Karpas-422 (cell line): ENCODE measurements at regions not wholly inside any gene's neighbourhood (a gene's known extent, or its start where the extent isn't known, plus 50 kb on each side); places are given as distances from the start of the nearest gene placed in this dataset.

Experiments used
- DNase-seq: peaks from one replicate; pipeline ENCODE4 v3.0.0-alpha.2; 2015
- H2AFZ ChIP-seq: fragments of 200-600 bp; sonication (generic); 2 replicates; pipeline ENCODE4 v1.6.1; 2014; ENCODE audit warnings: antibody characterized with exemption, low read length, mixed read lengths
- H3K27ac ChIP-seq: fragments of 200-600 bp; sonication (generic); 2 replicates; pipeline ENCODE4 v1.5.1; 2014; ENCODE audit warnings: mild to moderate bottlenecking, low read length, moderate library complexity
- H3K27me3 ChIP-seq: fragments of 200-600 bp; sonication (generic); 2 replicates; pipeline ENCODE4 v1.6.1; 2014; ENCODE audit warnings: low read length, mixed read lengths
- H3K36me3 ChIP-seq: fragments of 200-600 bp; sonication (generic); 2 replicates; pipeline ENCODE4 v1.6.1; 2014; ENCODE audit warnings: low read length, mixed read lengths; ENCODE audit not compliant: insufficient read depth
- H3K4me1 ChIP-seq: fragments of 200-600 bp; sonication (generic); 2 replicates; pipeline ENCODE4 v1.6.1; 2014; ENCODE audit warnings: mild to moderate bottlenecking, low read length, mixed read lengths
- H3K4me2 ChIP-seq: fragments of 200-600 bp; sonication (generic); 2 replicates; pipeline ENCODE4 v1.6.1; 2014; ENCODE audit warnings: low read length, low read depth, mild to moderate bottlenecking; ENCODE audit not compliant: poor library complexity, severe bottlenecking
- H3K4me3 ChIP-seq: fragments of 200-600 bp; sonication (generic); 2 replicates; pipeline ENCODE4 v1.5.1; 2014; ENCODE audit warnings: mild to moderate bottlenecking, antibody characterized with exemption, low read length, mixed read lengths
- H3K79me2 ChIP-seq: fragments of 200-600 bp; sonication (generic); 2 replicates; pipeline ENCODE4 v1.6.1; 2014; ENCODE audit warnings: mild to moderate bottlenecking, low read length, mixed read lengths
- H3K9ac ChIP-seq: fragments of 200-600 bp; sonication (generic); 2 replicates; pipeline ENCODE4 v1.6.0; 2014; ENCODE audit warnings: low read length
- H3K9me2 ChIP-seq: fragments of 200-600 bp; sonication (generic), shearing (Covaris generic); replicated peaks from 2 replicates; pipeline ENCODE4 v1.6.0; 2014; ENCODE audit warnings: mild to moderate bottlenecking, low read length, moderate library complexity; ENCODE audit not compliant: insufficient read depth
- H3K9me3 ChIP-seq: fragments of 300-700, 200-600 bp; sonication (generic); 2 replicates; pipeline ENCODE4 v1.6.1; 2014; ENCODE audit warnings: low read length, mixed read lengths
- H4K20me1 ChIP-seq: fragments of 200-600 bp; sonication (generic); 2 replicates; pipeline ENCODE4 v1.6.1; 2014; ENCODE audit warnings: mild to moderate bottlenecking, antibody characterized with exemption, low read length, low read depth; ENCODE audit not compliant: insufficient read depth

GRCh38 chr13:33366469-33367062 lies 81.0 kb upstream of the STARD13 start:
- Histone ChIP-seq H3K79me2 (no peaks in the 10 kb centered on the region), H3K4me3 (no peak overlapping the region), H3K36me3 (no peaks in the 10 kb centered on the region), H3K9me2 (no peaks in the 10 kb centered on the region), H3K27ac (no peak overlapping the region), H3K4me1 (peaks cover 12% of the 10 kb centered on the region), H4K20me1 (no peaks in the 10 kb centered on the region), H3K27me3 (no peaks in the 10 kb centered on the region), H3K9me3 (no peaks in the 10 kb centered on the region), H3K4me2 (no peak overlapping the region), H3K9ac (no peak overlapping the region), H2AFZ (no peak overlapping the region)
- no peak for DNase-seq

GRCh38 chr13:33367171-33367895 lies 81.8 kb upstream of the STARD13 start:
- no peak for DNase-seq
- H3K27me3 ChIP-seq, result no peaks in the 10 kb centered on the region
- H3K79me2 ChIP-seq, result no peaks in the 10 kb centered on the region
- no peak overlapping the region for H3K4me3 ChIP-seq
- H3K27ac ChIP-seq, result no peak overlapping the region
- H4K20me1 ChIP-seq, result no peaks in the 10 kb centered on the region
- H3K36me3 ChIP-seq, result no peaks in the 10 kb centered on the region
- no peak overlapping the region for H3K9ac ChIP-seq
- peak overlapping the region; percentile 30 for H3K4me2 ChIP-seq
- peaks cover 12% of the 10 kb centered on the region for H3K4me1 ChIP-seq
- no peak overlapping the region for H2AFZ ChIP-seq
- no peaks in the 10 kb centered on the region for H3K9me3 ChIP-seq
- H3K9me2 ChIP-seq, result no peaks in the 10 kb centered on the region

GRCh38 chr13:33367926-33368325 lies 82.4 kb upstream of the STARD13 start:
- no peaks in the 10 kb centered on the region for H3K36me3 ChIP-seq
- no peak overlapping the region for H3K9ac ChIP-seq
- H3K27me3 ChIP-seq, result no peaks in the 10 kb centered on the region
- no peaks in the 10 kb centered on the region for H3K9me2 ChIP-seq
- no peak overlapping the region for H3K4me3 ChIP-seq
- peak overlapping the region; percentile 30 for H3K4me2 ChIP-seq
- H2AFZ ChIP-seq, result no peak overlapping the region
- H3K4me1 ChIP-seq, result peaks cover 12% of the 10 kb centered on the region
- H3K27ac ChIP-seq, result no peak overlapping the region
- no peaks in the 10 kb centered on the region for H3K9me3 ChIP-seq
- no peaks in the 10 kb centered on the region for H3K79me2 ChIP-seq
- no peaks in the 10 kb centered on the region for H4K20me1 ChIP-seq
- no peak for DNase-seq

DNA sequence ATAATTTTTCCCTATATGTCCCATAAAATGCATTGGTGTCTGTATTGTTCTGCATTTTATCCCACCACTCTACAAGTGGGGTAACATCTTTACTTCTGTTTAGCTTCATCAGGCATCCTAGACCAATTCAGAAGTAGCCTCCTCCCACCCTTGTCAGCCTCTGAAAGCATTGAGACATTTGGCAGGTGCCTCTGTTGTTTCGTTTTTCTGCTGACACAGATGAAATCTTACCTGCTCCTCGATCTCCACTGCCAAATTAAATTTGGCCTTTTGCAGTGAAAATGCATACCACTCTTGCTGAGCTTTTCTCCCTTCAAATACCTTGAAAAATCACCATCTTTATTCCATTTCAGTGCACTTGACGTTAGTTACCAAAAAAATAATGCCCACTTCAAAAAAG lies 83.5 kb upstream of the STARD13 start:
- DNase-seq, result no peak
- H3K4me1 ChIP-seq, result peaks cover 12% of the 10 kb centered on the region
- H3K27ac ChIP-seq, result no peak overlapping the region

DNA sequence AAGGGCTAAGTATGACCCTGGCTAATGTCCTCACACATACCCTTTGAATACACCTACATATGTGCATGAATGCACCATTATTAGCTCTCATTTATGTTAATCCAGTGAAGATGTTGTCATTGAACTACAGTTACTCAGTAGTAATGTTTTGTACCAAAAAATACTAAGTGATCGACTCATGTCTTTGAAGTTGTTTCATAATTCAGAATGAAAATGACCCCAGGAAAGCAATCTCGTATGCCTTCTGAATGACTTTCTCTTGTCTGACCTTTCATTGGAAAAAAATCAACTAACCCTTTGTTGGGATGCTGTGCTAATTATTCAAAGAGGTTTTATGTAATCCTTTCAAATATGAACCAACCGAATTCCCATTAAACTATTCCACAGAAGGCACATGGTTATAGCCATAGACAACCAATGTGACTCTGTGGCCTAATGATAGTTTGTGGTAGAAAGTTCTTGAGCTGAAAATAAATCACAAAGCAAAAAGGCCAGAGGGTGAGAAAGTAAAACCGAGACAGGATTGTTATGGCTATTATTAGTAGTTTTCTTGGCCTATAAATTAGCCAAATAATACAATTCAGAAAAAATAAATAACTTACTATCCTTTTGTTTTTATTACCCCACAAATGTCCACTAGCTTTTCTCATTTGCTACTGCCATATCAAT lies 86.8 kb upstream of the STARD13 start:
- Histone ChIP-seq H3K4me2 (no peak overlapping the region), H3K36me3 (no peaks in the 10 kb centered on the region), H3K9me2 (no peaks in the 10 kb centered on the region), H3K27ac (no peak overlapping the region), H3K4me1 (peaks cover 8% of the 10 kb centered on the region), H3K9me3 (no peaks in the 10 kb centered on the region), H3K27me3 (no peaks in the 10 kb centered on the region), H4K20me1 (0 out of 2 replicates have a peak, but pooled peaks cover 3% of the 10 kb centered on the region), H2AFZ (no peak overlapping the region), H3K9ac (no peak overlapping the region), H3K4me3 (no peak overlapping the region), H3K79me2 (no peaks in the 10 kb centered on the region)
- DNase-seq, result no peak

More for the DNA sequence above, 83.5 kb upstream of the STARD13 start:
- Histone ChIP-seq H4K20me1 (no peaks in the 10 kb centered on the region), H2AFZ (no peak overlapping the region), H3K36me3 (no peaks in the 10 kb centered on the region), H3K27me3 (no peaks in the 10 kb centered on the region), H3K9ac (no peak overlapping the region), H3K4me2 (no peak overlapping the region), H3K9me3 (no peaks in the 10 kb centered on the region), H3K9me2 (no peaks in the 10 kb centered on the region), H3K79me2 (no peaks in the 10 kb centered on the region), H3K4me3 (no peak overlapping the region)

- no peak for DNase-seq
- Histone ChIP-seq H3K4me1 (no peaks in the 10 kb centered on the region), H3K27ac (no peak overlapping the region), H3K36me3 (no peaks in the 10 kb centered on the region), H3K79me2 (no peaks in the 10 kb centered on the region), H3K9me3 (no peaks in the 10 kb centered on the region), H4K20me1 (0 out of 2 replicates have a peak, but pooled peaks cover 3% of the 10 kb centered on the region), H3K4me3 (no peak overlapping the region), H3K27me3 (no peaks in the 10 kb centered on the region), H3K4me2 (no peak overlapping the region), H3K9ac (no peak overlapping the region), H3K9me2 (no peaks in the 10 kb centered on the region), H2AFZ (no peak overlapping the region)
Observed at GRCh38 chr13:33373624-33374023, 88.1 kb upstream of the STARD13 start.

DNA sequence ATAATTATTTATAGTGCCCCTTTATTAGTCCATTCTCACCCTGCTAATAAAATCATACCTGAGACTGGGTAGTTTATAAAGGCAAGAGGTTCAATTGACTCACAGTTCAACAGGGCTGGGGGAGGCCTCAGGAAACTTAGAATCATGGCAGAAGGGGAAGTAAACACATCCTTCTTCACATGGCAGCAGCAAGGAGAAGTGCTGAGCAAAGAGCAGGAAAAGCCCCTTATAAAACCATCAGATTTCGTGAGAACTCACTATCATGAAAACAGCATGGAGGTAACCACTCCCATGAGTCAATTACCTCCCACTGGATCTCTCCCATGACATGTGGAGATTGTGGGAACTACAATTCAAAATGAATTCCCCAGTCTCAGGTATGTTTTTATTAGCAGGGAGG lies 89.9 kb upstream of the STARD13 start:
- H3K27ac ChIP-seq, result no peak overlapping the region
- H3K27me3 ChIP-seq, result no peaks in the 10 kb centered on the region
- no peak overlapping the region for H2AFZ ChIP-seq
- no peak for DNase-seq
- H3K4me3 ChIP-seq, result no peak overlapping the region
- no peaks in the 10 kb centered on the region for H3K36me3 ChIP-seq
- no peaks in the 10 kb centered on the region for H3K9me2 ChIP-seq
- H3K79me2 ChIP-seq, result no peaks in the 10 kb centered on the region
- no peaks in the 10 kb centered on the region for H3K9me3 ChIP-seq
- 0 out of 2 replicates have a peak, but pooled peaks cover 3% of the 10 kb centered on the region for H4K20me1 ChIP-seq
- no peak overlapping the region for H3K9ac ChIP-seq
- H3K4me1 ChIP-seq, result no peaks in the 10 kb centered on the region
- H3K4me2 ChIP-seq, result no peak overlapping the region

DNA sequence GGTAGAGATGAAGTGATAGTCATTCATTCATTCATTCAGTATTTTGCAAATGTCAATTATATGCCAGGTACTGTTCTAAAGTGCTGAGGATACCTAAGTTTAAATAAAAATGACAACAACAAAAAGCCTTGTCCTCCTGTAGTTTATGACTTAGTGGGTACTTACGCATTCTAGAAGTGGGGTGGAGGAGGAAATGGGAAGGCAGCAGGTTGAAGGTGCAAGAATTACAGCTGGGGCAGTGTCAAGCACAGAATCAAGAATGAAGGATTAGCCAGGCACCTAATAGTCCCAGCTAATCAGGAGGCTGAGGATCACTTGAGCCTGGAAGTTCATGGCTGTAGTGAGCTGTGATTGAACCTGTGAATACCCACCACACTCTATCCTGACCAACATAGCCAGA lies 90.7 kb upstream of the STARD13 start:
- no peak for DNase-seq
- H3K9me2 ChIP-seq, result no peaks in the 10 kb centered on the region
- H3K9ac ChIP-seq, result no peak overlapping the region
- H2AFZ ChIP-seq, result no peak overlapping the region
- 0 out of 2 replicates have a peak, but pooled peaks cover 3% of the 10 kb centered on the region for H4K20me1 ChIP-seq
- H3K79me2 ChIP-seq, result no peaks in the 10 kb centered on the region
- H3K36me3 ChIP-seq, result no peaks in the 10 kb centered on the region
- H3K9me3 ChIP-seq, result no peaks in the 10 kb centered on the region
- no peak overlapping the region for H3K27ac ChIP-seq
- no peaks in the 10 kb centered on the region for H3K27me3 ChIP-seq
- no peaks in the 10 kb centered on the region for H3K4me1 ChIP-seq
- H3K4me3 ChIP-seq, result no peak overlapping the region
- H3K4me2 ChIP-seq, result no peak overlapping the region
